OCI-LY3 (cell line): ENCODE measurements at regions not wholly inside any gene's neighbourhood (a gene's known extent, or its start where the extent isn't known, plus 50 kb on each side); places are given as distances from the start of the nearest gene placed in this dataset.
"Not testable (repeated sequence)": the region's sequence is repeated elsewhere in the genome, so short reads cannot be mapped to it uniquely, and the experiment has no call there.

ENCODE experiments used
- H2AFZ ChIP-seq: fragments of 200-600, 300-600 bp; shearing (Covaris generic); 2 replicates; pipeline ENCODE4 v1.6.0; 2014; ENCODE audit warnings: antibody characterized with exemption, low read depth, low read length
- H3K27ac ChIP-seq: fragments of 200-600, 300-600 bp; sonication (generic); 2 replicates; pipeline ENCODE4 v1.5.1; 2014; ENCODE audit warnings: mild to moderate bottlenecking, low read length, moderate library complexity, mixed read lengths
- H3K27me3 ChIP-seq: fragments of 200-600, 300-600 bp; sonication (generic); 2 replicates; pipeline ENCODE4 v1.6.1; 2014; ENCODE audit warnings: low read depth, low read length, mixed read lengths
- H3K36me3 ChIP-seq: fragments of 200-600, 300-600 bp; sonication (generic); replicated peaks from 2 replicates; pipeline ENCODE3; 2014; ENCODE audit warnings: low read depth, low read length, mixed read lengths
- H3K4me1 ChIP-seq: fragments of 300-600, 200-600 bp; sonication (generic); 2 replicates; pipeline ENCODE4 v1.6.1; 2014; ENCODE audit warnings: low read length, mixed read lengths
- H3K4me2 ChIP-seq: fragments of 200-600, 300-600 bp; sonication (generic); 2 replicates; pipeline ENCODE4 v1.6.1; 2014; ENCODE audit warnings: low read length, mixed read lengths
- H3K4me3 ChIP-seq: fragments of 300-600, 200-600 bp; sonication (generic); 2 replicates; pipeline ENCODE4 v1.5.1; 2014; ENCODE audit warnings: antibody characterized with exemption, mild to moderate bottlenecking, low read length, moderate library complexity
- H3K79me2 ChIP-seq: fragments of 300-600, 200-600 bp; shearing (Covaris generic); 2 replicates; pipeline ENCODE4 v1.6.1; 2014; ENCODE audit warnings: mild to moderate bottlenecking, low read length, mixed read lengths
- H3K9ac ChIP-seq: fragments of 300-600, 200-600 bp; shearing (Covaris generic); 2 replicates; pipeline ENCODE4 v1.6.0; 2014; ENCODE audit warnings: mild to moderate bottlenecking, low read length, moderate library complexity
- H3K9me3 ChIP-seq: fragments of 200-600, 300-600 bp; shearing (Covaris generic); 2 replicates; pipeline ENCODE4 v1.6.1; 2014; ENCODE audit warnings: low read length, mixed read lengths; ENCODE audit not compliant: insufficient read depth
- H4K20me1 ChIP-seq: fragments of 200-600, 300-600 bp; sonication (generic); 2 replicates; pipeline ENCODE4 v1.6.1; 2016; ENCODE audit warnings: low read length, mixed read lengths; ENCODE audit not compliant: insufficient read depth
- EZH2phosphoT487 ChIP-seq: fragments of 200-600 bp; shearing (Covaris generic); IDR thresholded peaks from 2 replicates; pipeline ENCODE4 v1.6.1; 2018; ENCODE audit warnings: antibody characterized with exemption, mixed run types, low read depth
- TF ChIP-seq, protein P1 (sequence below): fragments of 200-600, 300-600 bp; sonication (generic); IDR thresholded peaks from 2 replicates; pipeline ENCODE4 v1.5.1; 2014; ENCODE audit warnings: antibody characterized with exemption, low read length, low read depth

DNA sequence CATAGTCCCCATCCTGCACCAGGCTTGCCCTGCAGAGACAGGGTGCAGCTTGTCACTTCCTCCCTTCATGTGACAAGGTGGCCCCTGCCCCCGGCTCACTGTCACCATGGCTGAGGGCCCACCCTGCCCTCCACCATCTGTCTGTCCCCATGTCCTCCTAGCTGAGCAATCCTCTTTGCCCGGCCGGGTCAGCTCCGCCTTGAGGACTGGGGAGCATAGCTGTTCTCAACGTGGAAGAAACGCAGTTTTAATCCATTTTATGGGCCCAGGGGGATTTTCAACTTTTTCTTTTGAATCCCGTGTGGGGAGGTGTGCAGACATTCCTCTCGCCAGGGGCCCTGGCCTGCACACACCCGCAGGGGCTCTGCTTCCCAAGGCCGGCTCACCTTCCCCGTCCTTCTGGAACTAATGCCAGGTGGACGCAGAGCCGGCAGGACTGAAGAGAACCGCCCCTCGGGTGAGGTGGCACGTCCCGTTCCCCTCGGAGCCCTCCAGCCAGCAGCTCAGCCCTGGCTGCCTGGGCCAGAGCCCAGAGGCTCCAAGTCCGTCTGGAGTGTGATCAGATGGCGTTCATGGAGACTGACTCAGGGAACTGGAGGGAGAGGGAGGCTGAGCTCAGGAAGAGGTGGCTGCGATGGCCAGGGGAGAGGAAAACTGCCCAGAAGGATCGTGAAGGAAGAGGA, 1108.7 kb downstream of the BRD1 start:
- Histone ChIP-seq H4K20me1 (no peaks in the 10 kb centered on the region), H2AFZ (no peak overlapping the region), H3K27ac (no peak overlapping the region), H3K9ac (no peak overlapping the region), H3K4me1 (no peaks in the 10 kb centered on the region), H3K4me2 (no peak overlapping the region), H3K36me3 (no peaks in the 10 kb centered on the region), H3K9me3 (no peaks in the 10 kb centered on the region), H3K79me2 (no peaks in the 10 kb centered on the region), H3K27me3 (no peaks in the 10 kb centered on the region), H3K4me3 (no peak overlapping the region)
- TF ChIP-seq, protein P1, sequence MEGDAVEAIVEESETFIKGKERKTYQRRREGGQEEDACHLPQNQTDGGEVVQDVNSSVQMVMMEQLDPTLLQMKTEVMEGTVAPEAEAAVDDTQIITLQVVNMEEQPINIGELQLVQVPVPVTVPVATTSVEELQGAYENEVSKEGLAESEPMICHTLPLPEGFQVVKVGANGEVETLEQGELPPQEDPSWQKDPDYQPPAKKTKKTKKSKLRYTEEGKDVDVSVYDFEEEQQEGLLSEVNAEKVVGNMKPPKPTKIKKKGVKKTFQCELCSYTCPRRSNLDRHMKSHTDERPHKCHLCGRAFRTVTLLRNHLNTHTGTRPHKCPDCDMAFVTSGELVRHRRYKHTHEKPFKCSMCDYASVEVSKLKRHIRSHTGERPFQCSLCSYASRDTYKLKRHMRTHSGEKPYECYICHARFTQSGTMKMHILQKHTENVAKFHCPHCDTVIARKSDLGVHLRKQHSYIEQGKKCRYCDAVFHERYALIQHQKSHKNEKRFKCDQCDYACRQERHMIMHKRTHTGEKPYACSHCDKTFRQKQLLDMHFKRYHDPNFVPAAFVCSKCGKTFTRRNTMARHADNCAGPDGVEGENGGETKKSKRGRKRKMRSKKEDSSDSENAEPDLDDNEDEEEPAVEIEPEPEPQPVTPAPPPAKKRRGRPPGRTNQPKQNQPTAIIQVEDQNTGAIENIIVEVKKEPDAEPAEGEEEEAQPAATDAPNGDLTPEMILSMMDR: no peak
- no peak for TF ChIP-seq EZH2phosphoT487

DNA sequence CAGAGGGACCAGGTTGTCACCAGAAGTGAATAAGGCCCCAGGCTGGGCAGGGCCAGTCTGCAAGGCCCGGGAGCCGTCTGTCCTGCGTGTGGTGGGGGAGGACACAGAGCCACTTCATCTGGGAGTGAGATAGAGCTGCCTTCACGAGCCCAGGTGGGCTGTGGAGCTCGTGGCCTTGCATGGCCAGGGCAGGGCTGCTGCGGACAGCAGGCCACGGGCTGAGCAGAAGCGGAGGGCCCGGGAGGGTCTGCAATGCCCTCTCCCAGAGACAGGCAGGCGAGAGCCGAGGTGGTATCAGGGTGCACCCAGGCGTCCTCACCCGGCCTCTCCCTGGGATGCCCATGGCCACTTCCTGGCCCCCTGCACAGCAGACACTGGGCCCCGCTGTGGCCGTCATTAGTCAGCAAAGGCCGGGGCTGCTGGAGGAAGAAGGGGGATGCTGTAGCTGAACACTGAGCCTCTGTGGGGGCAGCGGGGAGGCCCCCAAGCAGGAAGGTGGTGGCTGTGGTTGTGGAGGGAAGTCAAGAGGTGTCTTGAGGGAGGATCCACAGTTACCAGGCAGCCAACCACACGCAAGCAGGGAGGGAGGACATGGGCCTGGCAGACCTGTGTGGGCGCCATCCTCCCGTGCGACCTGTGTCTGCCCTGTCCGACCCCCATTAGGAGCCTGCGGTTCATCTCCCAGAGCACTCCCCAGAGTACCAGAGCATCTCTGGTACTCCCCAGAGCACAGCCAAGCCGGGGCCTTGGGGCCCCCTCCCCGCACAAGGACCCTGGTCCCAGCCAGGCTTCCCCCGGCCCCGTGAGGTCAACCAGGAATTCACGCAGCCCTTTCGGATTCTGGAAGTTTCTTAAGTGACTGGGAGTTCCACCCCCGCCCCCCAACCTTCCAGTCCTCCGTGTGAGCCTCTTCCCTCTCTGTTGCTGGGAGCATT, 1109.5 kb downstream of the BRD1 start:
- TF ChIP-seq, protein P1: no peak
- no peak for TF ChIP-seq EZH2phosphoT487
- no peak overlapping the region for H3K9ac ChIP-seq
- no peak overlapping the region for H3K4me3 ChIP-seq
- H3K79me2 ChIP-seq: no peaks in the 10 kb centered on the region
- H3K27me3 ChIP-seq: no peaks in the 10 kb centered on the region
- H3K9me3 ChIP-seq: no peaks in the 10 kb centered on the region
- H3K4me2 ChIP-seq: no peak overlapping the region
- no peak overlapping the region for H2AFZ ChIP-seq
- H4K20me1 ChIP-seq: no peaks in the 10 kb centered on the region
- no peak overlapping the region for H3K27ac ChIP-seq
- no peaks in the 10 kb centered on the region for H3K36me3 ChIP-seq
- no peaks in the 10 kb centered on the region for H3K4me1 ChIP-seq

DNA sequence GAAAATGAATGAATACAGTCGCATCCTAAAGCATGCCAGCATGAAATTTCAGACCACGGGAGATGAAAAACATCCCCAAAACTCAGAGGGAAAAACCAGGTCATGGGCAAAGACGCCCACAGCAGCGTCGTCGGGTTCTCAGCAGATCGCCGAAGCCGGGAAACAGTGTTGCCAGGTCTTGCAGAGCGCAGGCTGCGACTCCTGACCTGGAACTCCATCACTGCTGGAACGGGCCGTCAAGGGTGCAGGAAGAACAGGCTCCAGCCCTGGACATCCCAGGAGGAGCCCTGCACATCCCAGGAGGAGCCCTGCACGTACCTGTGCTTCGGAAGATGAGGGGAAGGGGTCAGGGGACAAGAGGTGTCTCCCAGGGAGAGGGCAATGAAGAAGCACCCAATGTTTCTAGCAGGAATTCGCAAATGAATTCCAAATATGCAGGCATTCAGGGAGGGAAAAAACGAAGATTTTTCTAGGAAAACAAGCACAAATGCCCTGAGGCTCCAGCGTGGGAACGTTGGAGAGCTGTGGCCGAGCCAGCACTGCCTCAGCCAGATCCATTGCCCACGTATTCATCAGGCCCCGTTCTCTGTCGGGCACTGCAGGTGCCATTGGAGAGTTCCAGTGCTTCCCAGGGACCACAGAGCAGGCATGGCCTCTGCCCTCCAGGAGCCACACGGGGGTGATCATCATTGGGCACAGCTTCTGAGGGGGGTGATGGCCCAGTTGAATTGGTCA, 1110.4 kb downstream of the BRD1 start:
- TF ChIP-seq, protein P1: no peak
- no peak for TF ChIP-seq EZH2phosphoT487
- Histone ChIP-seq H3K36me3 (no peaks in the 10 kb centered on the region), H2AFZ (no peak overlapping the region), H4K20me1 (no peaks in the 10 kb centered on the region), H3K27ac (no peak overlapping the region), H3K79me2 (no peaks in the 10 kb centered on the region), H3K4me2 (no peak overlapping the region), H3K4me3 (no peak overlapping the region), H3K4me1 (no peaks in the 10 kb centered on the region), H3K27me3 (no peaks in the 10 kb centered on the region), H3K9me3 (no peaks in the 10 kb centered on the region), H3K9ac (no peak overlapping the region)

DNA sequence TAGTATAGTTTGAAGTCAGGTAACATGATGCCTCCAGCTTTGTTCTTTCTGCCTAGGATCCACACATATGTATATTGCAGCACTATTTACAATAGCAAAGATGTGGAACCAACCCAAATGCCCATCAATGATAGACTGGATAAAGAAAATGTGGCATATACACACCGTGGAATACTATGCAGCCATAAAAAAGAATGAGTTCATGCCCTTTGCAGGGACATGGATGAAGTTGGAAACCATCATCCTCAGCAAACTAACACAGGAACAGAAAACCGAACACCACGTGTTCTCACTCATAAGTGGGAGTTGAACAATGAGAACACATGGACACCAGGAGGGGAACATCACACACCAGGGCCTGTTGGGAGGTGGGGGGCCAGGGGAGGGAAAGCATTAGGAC, 1111.5 kb downstream of the BRD1 start:
- H3K27me3 ChIP-seq, H3K9ac ChIP-seq, H3K27ac ChIP-seq, H3K36me3 ChIP-seq, H3K9me3 ChIP-seq, H3K4me1 ChIP-seq, H3K4me3 ChIP-seq, H2AFZ ChIP-seq, H3K79me2 ChIP-seq, H4K20me1 ChIP-seq, H3K4me2 ChIP-seq: not testable (repeated sequence)
